ENCODE measurements at regions not wholly inside any gene's neighbourhood (a gene's known extent, or its start where the extent isn't known, plus 50 kb on each side); places are given as distances from the start of the nearest gene placed in this dataset.

GRCh38 chr14:28584951-28585350 lies 181.6 kb upstream of the FOXG1 start:
- TF ChIP-seq CTCF (IDR thresholded peaks at IDR 0.05; ENCODE audit: insufficient read depth, low read depth, low read length) (no peak), EZH2 (IDR thresholded peaks at IDR 0.05; ENCODE audit: insufficient read depth, low read length) (no peak)
